ENCODE measurements at regions not wholly inside any gene's neighbourhood (a gene's known extent, or its start where the extent isn't known, plus 50 kb on each side); places are given as distances from the start of the nearest gene placed in this dataset.

GRCh38 chr5:130279386-130279785 lies 375.1 kb downstream of the CHSY3 start:
- DNase-seq, result no peak
- no peaks in the 10 kb centered on the region for H3K27me3 ChIP-seq (replicated peaks in 2 of 5; ENCODE audit: control insufficient read depth in 4 of 5, insufficient read depth in 5 of 5, low read length in 4 of 5)
- H3K9me3 ChIP-seq (ENCODE audit: control extremely low read depth in 1 of 5, control insufficient read depth in 4 of 5, insufficient read depth in 2 of 5, low read depth in 1 of 5, low read length in 4 of 5), result peaks cover 0 to 2% (median 0%) of the 10 kb centered on the region in 5 experiments
- no peak overlapping the region for H3K27ac ChIP-seq (ENCODE audit: insufficient read depth in 1 of 2, low read depth in 1 of 2, low read length in 2 of 2, poor library complexity in 1 of 2, severe bottlenecking in 2 of 2)
- ChIA-PET CTCF (no interaction called here), POLR2A (no interaction called here)
- H3K4me3 ChIP-seq (ENCODE audit: control insufficient read depth in 1 of 7, extremely low read depth in 1 of 7, insufficient read depth in 4 of 7, low read depth in 2 of 7, low read length in 6 of 7), result no peak overlapping the region
- H3K4me1 ChIP-seq (ENCODE audit: control extremely low read depth in 1 of 4, control insufficient read depth in 4 of 4, insufficient read depth in 4 of 4, low read length in 3 of 4), result no peaks in the 10 kb centered on the region
- no peaks in the 10 kb centered on the region for H3K36me3 ChIP-seq (ENCODE audit: control insufficient read depth in 4 of 4, insufficient read depth in 4 of 4, low read length in 3 of 4)
- WGBS (ENCODE audit: insufficient coverage), result no CpG with 5 or more reads among the region's 1 CpG

- CTCF ChIA-PET, result no interaction called here
- 93% methylated on average over 8 of the region's 8 CpGs for WGBS (ENCODE audit: insufficient coverage)
Observed at GRCh38 chr5:130278136-130278535, 373.9 kb downstream of the CHSY3 start.

GRCh38 chr5:130277522-130277921 lies 373.3 kb downstream of the CHSY3 start:
- Histone ChIP-seq H3K9me3 (ENCODE audit: control extremely low read depth in 1 of 5, control insufficient read depth in 4 of 5, insufficient read depth in 2 of 5, low read depth in 1 of 5, low read length in 4 of 5) (peaks cover 0 to 2% (median 0%) of the 10 kb centered on the region in 5 experiments), H3K27ac (ENCODE audit: insufficient read depth in 1 of 2, low read depth in 1 of 2, low read length in 2 of 2, poor library complexity in 1 of 2, severe bottlenecking in 2 of 2) (no peak overlapping the region), H3K27me3 (replicated peaks in 2 of 5; ENCODE audit: control insufficient read depth in 4 of 5, insufficient read depth in 5 of 5, low read length in 4 of 5) (no peaks in the 10 kb centered on the region), H3K4me3 (ENCODE audit: control insufficient read depth in 1 of 7, extremely low read depth in 1 of 7, insufficient read depth in 4 of 7, low read depth in 2 of 7, low read length in 6 of 7) (no peak overlapping the region), H3K4me1 (ENCODE audit: control extremely low read depth in 1 of 4, control insufficient read depth in 4 of 4, insufficient read depth in 4 of 4, low read length in 3 of 4) (no peaks in the 10 kb centered on the region), H3K36me3 (ENCODE audit: control insufficient read depth in 4 of 4, insufficient read depth in 4 of 4, low read length in 3 of 4) (no peaks in the 10 kb centered on the region)
- ChIA-PET CTCF (no interaction called here), POLR2A (no interaction called here)
- DNase-seq, result no peak
- 95% methylated on average over 8 of the region's 8 CpGs for WGBS (ENCODE audit: insufficient coverage)

More at GRCh38 chr5:130278136-130278535, 373.9 kb downstream of the CHSY3 start:
- no peak overlapping the region for H3K27ac ChIP-seq (ENCODE audit: insufficient read depth in 1 of 2, low read depth in 1 of 2, low read length in 2 of 2, poor library complexity in 1 of 2, severe bottlenecking in 2 of 2)
- no peaks in the 10 kb centered on the region for H3K36me3 ChIP-seq (ENCODE audit: control insufficient read depth in 4 of 4, insufficient read depth in 4 of 4, low read length in 3 of 4)
- no peaks in the 10 kb centered on the region for H3K4me1 ChIP-seq (ENCODE audit: control extremely low read depth in 1 of 4, control insufficient read depth in 4 of 4, insufficient read depth in 4 of 4, low read length in 3 of 4)
- no peak overlapping the region for H3K4me3 ChIP-seq (ENCODE audit: control insufficient read depth in 1 of 7, extremely low read depth in 1 of 7, insufficient read depth in 4 of 7, low read depth in 2 of 7, low read length in 6 of 7)
- POLR2A ChIA-PET, result no interaction called here
- DNase-seq, result no peak
- H3K27me3 ChIP-seq (replicated peaks in 2 of 5; ENCODE audit: control insufficient read depth in 4 of 5, insufficient read depth in 5 of 5, low read length in 4 of 5), result no peaks in the 10 kb centered on the region
- peaks cover 0 to 2% (median 0%) of the 10 kb centered on the region in 5 experiments for H3K9me3 ChIP-seq (ENCODE audit: control extremely low read depth in 1 of 5, control insufficient read depth in 4 of 5, insufficient read depth in 2 of 5, low read depth in 1 of 5, low read length in 4 of 5)

- Histone ChIP-seq H3K9me3 (ENCODE audit: control extremely low read depth in 1 of 5, control insufficient read depth in 4 of 5, insufficient read depth in 2 of 5, low read depth in 1 of 5, low read length in 4 of 5) (peaks cover 0 to 2% (median 0%) of the 10 kb centered on the region in 5 experiments), H3K4me1 (ENCODE audit: control extremely low read depth in 1 of 4, control insufficient read depth in 4 of 4, insufficient read depth in 4 of 4, low read length in 3 of 4) (no peaks in the 10 kb centered on the region), H3K36me3 (ENCODE audit: control insufficient read depth in 4 of 4, insufficient read depth in 4 of 4, low read length in 3 of 4) (no peaks in the 10 kb centered on the region), H3K4me3 (ENCODE audit: control insufficient read depth in 1 of 7, extremely low read depth in 1 of 7, insufficient read depth in 4 of 7, low read depth in 2 of 7, low read length in 6 of 7) (no peak overlapping the region), H3K27me3 (replicated peaks in 2 of 5; ENCODE audit: control insufficient read depth in 4 of 5, insufficient read depth in 5 of 5, low read length in 4 of 5) (no peaks in the 10 kb centered on the region), H3K27ac (ENCODE audit: insufficient read depth in 1 of 2, low read depth in 1 of 2, low read length in 2 of 2, poor library complexity in 1 of 2, severe bottlenecking in 2 of 2) (no peak overlapping the region)
- ChIA-PET CTCF (no interaction called here), POLR2A (no interaction called here)
- WGBS (ENCODE audit: insufficient coverage), result 100% methylated on average over 2 of the region's 5 CpGs
- DNase-seq, result no peak
Observed at GRCh38 chr5:130277002-130277401, 372.7 kb downstream of the CHSY3 start.

GRCh38 chr5:130272837-130273236 lies 368.6 kb downstream of the CHSY3 start:
- DNase-seq, result no peak
- Histone ChIP-seq H3K4me3 (ENCODE audit: control insufficient read depth in 1 of 7, extremely low read depth in 1 of 7, insufficient read depth in 4 of 7, low read depth in 2 of 7, low read length in 6 of 7) (no peak overlapping the region), H3K27ac (ENCODE audit: insufficient read depth in 1 of 2, low read depth in 1 of 2, low read length in 2 of 2, poor library complexity in 1 of 2, severe bottlenecking in 2 of 2) (no peak overlapping the region), H3K4me1 (ENCODE audit: control extremely low read depth in 1 of 4, control insufficient read depth in 4 of 4, insufficient read depth in 4 of 4, low read length in 3 of 4) (no peaks in the 10 kb centered on the region), H3K27me3 (replicated peaks in 2 of 5; ENCODE audit: control insufficient read depth in 4 of 5, insufficient read depth in 5 of 5, low read length in 4 of 5) (no peaks in the 10 kb centered on the region), H3K9me3 (ENCODE audit: control extremely low read depth in 1 of 5, control insufficient read depth in 4 of 5, insufficient read depth in 2 of 5, low read depth in 1 of 5, low read length in 4 of 5) (peaks cover 0 to 2% (median 0%) of the 10 kb centered on the region in 5 experiments), H3K36me3 (ENCODE audit: control insufficient read depth in 4 of 4, insufficient read depth in 4 of 4, low read length in 3 of 4) (no peaks in the 10 kb centered on the region)
- CTCF ChIA-PET, result no interaction called here
- 100% methylated on average over 2 of the region's 2 CpGs for WGBS (ENCODE audit: insufficient coverage)
- POLR2A ChIA-PET, result interaction anchor here (0.6 kb wide), 1 partner anchor 822 kb away, joined by 3 read pairs; no protein-coding TSS in a partner anchor

- Histone ChIP-seq H3K27ac (ENCODE audit: insufficient read depth in 1 of 2, low read depth in 1 of 2, low read length in 2 of 2, poor library complexity in 1 of 2, severe bottlenecking in 2 of 2) (no peak overlapping the region), H3K27me3 (replicated peaks in 2 of 5; ENCODE audit: control insufficient read depth in 4 of 5, insufficient read depth in 5 of 5, low read length in 4 of 5) (no peaks in the 10 kb centered on the region), H3K4me1 (ENCODE audit: control extremely low read depth in 1 of 4, control insufficient read depth in 4 of 4, insufficient read depth in 4 of 4, low read length in 3 of 4) (no peaks in the 10 kb centered on the region), H3K36me3 (ENCODE audit: control insufficient read depth in 4 of 4, insufficient read depth in 4 of 4, low read length in 3 of 4) (no peaks in the 10 kb centered on the region), H3K9me3 (ENCODE audit: control extremely low read depth in 1 of 5, control insufficient read depth in 4 of 5, insufficient read depth in 2 of 5, low read depth in 1 of 5, low read length in 4 of 5) (no peaks in the 10 kb centered on the region), H3K4me3 (ENCODE audit: control insufficient read depth in 1 of 7, extremely low read depth in 1 of 7, insufficient read depth in 4 of 7, low read depth in 2 of 7, low read length in 6 of 7) (no peak overlapping the region)
- ChIA-PET CTCF (no interaction called here), POLR2A (no interaction called here)
- no peak for DNase-seq
Observed at GRCh38 chr5:130270786-130271185, 366.5 kb downstream of the CHSY3 start.

GRCh38 chr5:130268489-130268888 lies 364.2 kb downstream of the CHSY3 start:
- Histone ChIP-seq H3K9me3 (ENCODE audit: control extremely low read depth in 1 of 5, control insufficient read depth in 4 of 5, insufficient read depth in 2 of 5, low read depth in 1 of 5, low read length in 4 of 5) (no peaks in the 10 kb centered on the region), H3K4me1 (ENCODE audit: control extremely low read depth in 1 of 4, control insufficient read depth in 4 of 4, insufficient read depth in 4 of 4, low read length in 3 of 4) (no peaks in the 10 kb centered on the region), H3K27ac (ENCODE audit: insufficient read depth in 1 of 2, low read depth in 1 of 2, low read length in 2 of 2, poor library complexity in 1 of 2, severe bottlenecking in 2 of 2) (no peak overlapping the region), H3K27me3 (replicated peaks in 2 of 5; ENCODE audit: control insufficient read depth in 4 of 5, insufficient read depth in 5 of 5, low read length in 4 of 5) (no peaks in the 10 kb centered on the region), H3K36me3 (ENCODE audit: control insufficient read depth in 4 of 4, insufficient read depth in 4 of 4, low read length in 3 of 4) (no peaks in the 10 kb centered on the region), H3K4me3 (ENCODE audit: control insufficient read depth in 1 of 7, extremely low read depth in 1 of 7, insufficient read depth in 4 of 7, low read depth in 2 of 7, low read length in 6 of 7) (no peak overlapping the region)
- POLR2A ChIA-PET, result no interaction called here
- WGBS (ENCODE audit: insufficient coverage), result no CpG with 5 or more reads among the region's 2 CpGs
- DNase-seq, result no peak
- CTCF ChIA-PET, result no interaction called here

All from common myeloid progenitor, CD34-positive (primary cell).